ENCODE measurements at regions not wholly inside any gene's neighbourhood (a gene's known extent, or its start where the extent isn't known, plus 50 kb on each side); places are given as distances from the start of the nearest gene placed in this dataset.

DNA sequence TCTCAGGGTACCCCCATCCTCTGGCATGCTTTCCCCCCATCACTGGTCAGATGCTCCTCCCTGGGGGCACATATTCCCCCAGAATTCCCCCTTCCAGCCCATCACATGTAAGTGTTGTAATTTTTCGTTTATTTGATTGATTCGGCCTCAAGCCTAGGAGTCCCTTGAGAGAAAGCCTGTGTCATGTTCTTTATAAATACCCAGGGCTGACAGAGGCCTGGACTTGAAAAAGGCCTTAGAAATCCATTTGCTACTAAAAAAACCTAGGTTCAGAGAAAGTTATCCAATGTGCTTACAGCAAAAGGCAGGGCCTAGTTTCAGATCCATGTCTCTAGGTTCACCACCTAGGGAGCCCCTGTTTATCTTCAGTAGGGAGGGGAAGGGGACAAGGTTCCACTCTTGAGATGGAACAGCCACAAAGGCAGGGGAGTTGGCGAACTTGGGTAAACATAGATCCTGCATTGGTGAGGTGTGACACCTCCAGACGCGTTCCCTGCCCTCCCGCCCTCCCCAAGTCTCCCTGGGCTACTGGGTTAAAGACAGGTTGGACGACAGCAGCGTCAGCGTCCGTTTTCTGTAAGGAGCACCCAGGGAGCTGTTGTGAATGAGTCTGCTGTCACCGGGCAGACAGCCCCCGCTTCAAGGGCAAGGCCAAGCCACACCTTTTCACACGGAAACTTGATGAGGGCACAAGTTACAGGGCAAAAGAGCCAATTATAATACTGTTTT is 147.8 kb downstream of the EN1 start:
- TF ChIP-seq, protein P1, sequence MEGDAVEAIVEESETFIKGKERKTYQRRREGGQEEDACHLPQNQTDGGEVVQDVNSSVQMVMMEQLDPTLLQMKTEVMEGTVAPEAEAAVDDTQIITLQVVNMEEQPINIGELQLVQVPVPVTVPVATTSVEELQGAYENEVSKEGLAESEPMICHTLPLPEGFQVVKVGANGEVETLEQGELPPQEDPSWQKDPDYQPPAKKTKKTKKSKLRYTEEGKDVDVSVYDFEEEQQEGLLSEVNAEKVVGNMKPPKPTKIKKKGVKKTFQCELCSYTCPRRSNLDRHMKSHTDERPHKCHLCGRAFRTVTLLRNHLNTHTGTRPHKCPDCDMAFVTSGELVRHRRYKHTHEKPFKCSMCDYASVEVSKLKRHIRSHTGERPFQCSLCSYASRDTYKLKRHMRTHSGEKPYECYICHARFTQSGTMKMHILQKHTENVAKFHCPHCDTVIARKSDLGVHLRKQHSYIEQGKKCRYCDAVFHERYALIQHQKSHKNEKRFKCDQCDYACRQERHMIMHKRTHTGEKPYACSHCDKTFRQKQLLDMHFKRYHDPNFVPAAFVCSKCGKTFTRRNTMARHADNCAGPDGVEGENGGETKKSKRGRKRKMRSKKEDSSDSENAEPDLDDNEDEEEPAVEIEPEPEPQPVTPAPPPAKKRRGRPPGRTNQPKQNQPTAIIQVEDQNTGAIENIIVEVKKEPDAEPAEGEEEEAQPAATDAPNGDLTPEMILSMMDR (IDR thresholded peaks at IDR 0.05; ENCODE audit: poor library complexity): no peak
- no peak for TF ChIP-seq EZH2 (IDR thresholded peaks at IDR 0.05; ENCODE audit: borderline replicate concordance)

All from hepatocyte (in vitro differentiated cells).